WTC11 (cell line): ENCODE measurements at regions not wholly inside any gene's neighbourhood (a gene's known extent, or its start where the extent isn't known, plus 50 kb on each side); places are given as distances from the start of the nearest gene placed in this dataset.

Experiments used
- ATAC-seq: fragments of 200-7000 bp; cut with Tn5 transposase; 2 replicates; pipeline ENCODE4 v1.10.0; 2021; ENCODE audit warnings: mild to moderate bottlenecking, moderate library complexity
- CTCF ChIA-PET: fragments of 300-600 bp; sonication (Branson Sonifier 250); formaldehyde crosslinking; loops from one replicate; lab custom pipeline; 2021; ENCODE audit warnings: antibody characterized with exemption; lab: Charles Lee
- POLR2A ChIA-PET: fragments of 350-600 bp; sonication (Branson Sonifier 250); formaldehyde crosslinking; loops from one replicate; lab custom pipeline; 2021; ENCODE audit warnings: antibody characterized with exemption; lab: Charles Lee
- DNase-seq: peaks from one replicate; pipeline ENCODE4 v3.0.0; 2021; ENCODE audit warnings: low spot score
- H3K27ac Mint-ChIP-seq: 2 replicates; pipeline ENCODE4 v1.8.0; 2021; ENCODE audit warnings: mixed read lengths
- H3K27me3 Mint-ChIP-seq: 2 replicates; pipeline ENCODE4 v1.8.0; 2021; ENCODE audit warnings: low read depth, mild to moderate bottlenecking, moderate library complexity, mixed read lengths
- H3K36me3 Mint-ChIP-seq: 2 replicates; pipeline ENCODE4 v1.8.0; 2021; ENCODE audit warnings: mixed read lengths
- H3K4me1 Mint-ChIP-seq: 2 replicates; pipeline ENCODE4 v1.8.0; 2022; ENCODE audit warnings: mixed read lengths
- H3K4me3 Mint-ChIP-seq: 2 replicates; pipeline ENCODE4 v1.8.0; 2021; ENCODE audit warnings: mild to moderate bottlenecking, moderate library complexity, mixed read lengths
- H3K9me3 Mint-ChIP-seq: 2 replicates; pipeline ENCODE4 v1.8.0; 2021; ENCODE audit warnings: mixed read lengths
- ARID4B ChIP-seq: sonication (generic); formaldehyde crosslinking; IDR thresholded peaks from 2 replicates; pipeline ENCODE4 v1.8.0; 2023; ENCODE audit warnings: missing genetic modification reagents, mild to moderate bottlenecking, borderline replicate concordance
- ATF3 ChIP-seq: sonication (generic); formaldehyde crosslinking; conservative IDR thresholded peaks from 2 replicates; pipeline ENCODE4 v1.8.1; 2022; ENCODE audit warnings: mild to moderate bottlenecking, missing genetic modification reagents
- ATF6 ChIP-seq: sonication (generic); formaldehyde crosslinking; IDR thresholded peaks from 2 replicates; pipeline ENCODE4 v1.8.1; 2023; ENCODE audit warnings: mild to moderate bottlenecking, missing genetic modification reagents
- ESRRA ChIP-seq: sonication (generic); formaldehyde crosslinking; IDR thresholded peaks from 2 replicates; pipeline ENCODE4 v1.8.1; 2022; ENCODE audit warnings: mild to moderate bottlenecking, missing genetic modification reagents, borderline replicate concordance
- GTF2I ChIP-seq: fragments of 250-450 bp; sonication (Bioruptor Pico); conservative IDR thresholded peaks from 2 replicates; pipeline ENCODE4 v1.4.0; 2021; ENCODE audit warnings: mild to moderate bottlenecking
- JUN ChIP-seq: sonication (generic); formaldehyde crosslinking; IDR thresholded peaks from 2 replicates; pipeline ENCODE4 v1.8.0; 2023; ENCODE audit warnings: mild to moderate bottlenecking, missing genetic modification reagents
- KAT7 ChIP-seq: sonication (generic); formaldehyde crosslinking; IDR thresholded peaks from 2 replicates; pipeline ENCODE4 v1.8.1; 2023; ENCODE audit warnings: missing genetic modification reagents, mild to moderate bottlenecking, borderline replicate concordance
- MLX ChIP-seq: sonication (generic); formaldehyde crosslinking; IDR thresholded peaks from 2 replicates; pipeline ENCODE4 v1.8.1; 2023; ENCODE audit warnings: mild to moderate bottlenecking, missing genetic modification reagents, moderate library complexity
- MXD4 ChIP-seq: fragments of 250-450 bp; sonication (Bioruptor Pico); IDR thresholded peaks from 2 replicates; pipeline ENCODE4 v1.8.0; 2021; ENCODE audit warnings: mild to moderate bottlenecking, moderate library complexity, borderline replicate concordance
- NFE2L1 ChIP-seq: sonication (generic); formaldehyde crosslinking; IDR thresholded peaks from 2 replicates; pipeline ENCODE4 v1.8.1; 2023; ENCODE audit warnings: missing genetic modification reagents
- NFYB ChIP-seq: sonication (generic); formaldehyde crosslinking; conservative IDR thresholded peaks from 2 replicates; pipeline ENCODE4 v1.8.0; 2022; ENCODE audit warnings: low read depth, missing genetic modification reagents
- ZNF263 ChIP-seq: sonication (generic); formaldehyde crosslinking; IDR thresholded peaks from 2 replicates; pipeline ENCODE4 v1.8.1; 2022; ENCODE audit warnings: low read depth, mild to moderate bottlenecking, moderate library complexity, missing genetic modification reagents
- ZNF512 ChIP-seq: sonication (generic); formaldehyde crosslinking; IDR thresholded peaks from 2 replicates; pipeline ENCODE4 v1.8.1; 2022; ENCODE audit warnings: missing genetic modification reagents, borderline replicate concordance
- TF ChIP-seq, protein P1 (sequence below): sonication (generic); formaldehyde crosslinking; IDR thresholded peaks from 2 replicates; pipeline ENCODE4 v1.8.0; 2022; ENCODE audit warnings: mild to moderate bottlenecking, missing genetic modification reagents
- TF ChIP-seq, protein P2 (sequence below): fragments of 250-450 bp; sonication (Bioruptor Pico); IDR thresholded peaks from 2 replicates; pipeline ENCODE4 v1.9.0; 2021; ENCODE audit warnings: mild to moderate bottlenecking
- TF ChIP-seq, protein P3 (sequence below): sonication (generic); formaldehyde crosslinking; IDR thresholded peaks from 2 replicates; pipeline ENCODE4 v1.8.1; 2022; ENCODE audit warnings: mild to moderate bottlenecking, missing genetic modification reagents, moderate library complexity, borderline replicate concordance

DNA sequence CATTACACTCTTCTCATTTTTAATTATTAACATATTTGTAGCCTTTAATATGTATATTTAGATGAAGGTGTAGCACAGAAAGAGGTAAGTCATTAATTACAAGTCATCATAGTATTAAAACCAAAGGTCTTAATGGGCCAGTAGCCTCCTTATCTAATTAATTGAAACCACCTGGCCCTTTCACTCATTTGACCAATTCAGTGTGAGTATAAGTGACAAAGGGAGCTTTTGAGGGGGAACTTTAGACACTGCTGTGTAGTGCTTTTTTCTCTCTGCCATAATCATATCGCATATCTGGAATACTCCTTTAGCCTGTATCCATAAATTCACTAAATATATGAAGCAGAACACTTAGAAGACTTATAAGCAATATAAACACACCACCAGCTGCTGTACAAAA is 562.9 kb upstream of the POT1 start (continued):
- TF ChIP-seq ARID4B (CRISPR knock-in tag) (no peak), NFE2L1 (no peak), MXD4 (CRISPR knock-in tag) (no peak), ATF3 (CRISPR knock-in tag) (no peak)
- TF ChIP-seq, protein P1, sequence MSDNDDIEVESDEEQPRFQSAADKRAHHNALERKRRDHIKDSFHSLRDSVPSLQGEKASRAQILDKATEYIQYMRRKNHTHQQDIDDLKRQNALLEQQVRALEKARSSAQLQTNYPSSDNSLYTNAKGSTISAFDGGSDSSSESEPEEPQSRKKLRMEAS, result no peak

DNA sequence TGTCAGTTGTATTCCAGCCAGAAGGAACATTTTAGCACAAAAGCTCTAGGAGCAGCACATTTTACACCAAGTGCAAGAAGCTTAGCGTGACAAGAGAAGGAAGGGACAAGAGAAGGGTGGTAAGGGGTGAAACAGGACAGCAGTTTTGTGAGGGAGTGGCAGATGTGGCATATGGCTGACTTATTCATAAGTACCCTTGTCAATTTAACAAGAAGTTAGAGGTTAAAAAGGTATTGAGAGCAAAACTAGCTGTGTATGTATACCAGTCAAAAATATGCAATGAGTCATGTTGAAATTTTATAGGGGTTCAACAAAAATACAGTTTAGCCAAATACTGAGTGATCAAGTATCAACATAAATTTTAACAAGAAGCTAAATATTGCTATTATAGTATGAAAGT is 561.5 kb upstream of the POT1 start:
- Mint-ChIP-seq H3K4me1 (no peaks in the 10 kb centered on the region), H3K27me3 (no peaks in the 10 kb centered on the region; the same call in 1 of the 2 replicates)
- DNase-seq, result no peak
- ATAC-seq, result no peak
- ChIA-PET POLR2A (no interaction called here), CTCF (no interaction called here)
- TF ChIP-seq ESRRA, result no peak
- no peak for TF ChIP-seq JUN
- TF ChIP-seq, protein P2, sequence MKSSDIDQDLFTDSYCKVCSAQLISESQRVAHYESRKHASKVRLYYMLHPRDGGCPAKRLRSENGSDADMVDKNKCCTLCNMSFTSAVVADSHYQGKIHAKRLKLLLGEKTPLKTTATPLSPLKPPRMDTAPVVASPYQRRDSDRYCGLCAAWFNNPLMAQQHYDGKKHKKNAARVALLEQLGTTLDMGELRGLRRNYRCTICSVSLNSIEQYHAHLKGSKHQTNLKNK, result no peak
- no peak for TF ChIP-seq ARID4B (CRISPR knock-in tag)
- no peak for TF ChIP-seq MLX (CRISPR knock-in tag)
- no peak for TF ChIP-seq ATF6 (CRISPR knock-in tag)
- no peak for TF ChIP-seq NFYB
- no peak for TF ChIP-seq KAT7 (CRISPR knock-in tag)
- TF ChIP-seq, protein P3, sequence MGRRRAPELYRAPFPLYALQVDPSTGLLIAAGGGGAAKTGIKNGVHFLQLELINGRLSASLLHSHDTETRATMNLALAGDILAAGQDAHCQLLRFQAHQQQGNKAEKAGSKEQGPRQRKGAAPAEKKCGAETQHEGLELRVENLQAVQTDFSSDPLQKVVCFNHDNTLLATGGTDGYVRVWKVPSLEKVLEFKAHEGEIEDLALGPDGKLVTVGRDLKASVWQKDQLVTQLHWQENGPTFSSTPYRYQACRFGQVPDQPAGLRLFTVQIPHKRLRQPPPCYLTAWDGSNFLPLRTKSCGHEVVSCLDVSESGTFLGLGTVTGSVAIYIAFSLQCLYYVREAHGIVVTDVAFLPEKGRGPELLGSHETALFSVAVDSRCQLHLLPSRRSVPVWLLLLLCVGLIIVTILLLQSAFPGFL (CRISPR knock-in tag), result no peak
- TF ChIP-seq ZNF512 (CRISPR knock-in tag), result no peak
- TF ChIP-seq ZNF263 (CRISPR knock-in tag), result no peak
- TF ChIP-seq GTF2I (CRISPR knock-in tag), result no peak
- TF ChIP-seq, all 79 proteins: peak for 0
- H3K36me3 Mint-ChIP-seq, result no peaks in the 10 kb centered on the region
- H3K4me3 Mint-ChIP-seq, result no peak overlapping the region
- H3K27ac Mint-ChIP-seq, result no peak overlapping the region
- H3K9me3 Mint-ChIP-seq, result no peaks in the 10 kb centered on the region
